ENCODE measurements at regions not wholly inside any gene's neighbourhood (a gene's known extent, or its start where the extent isn't known, plus 50 kb on each side); places are given as distances from the start of the nearest gene placed in this dataset.

DNA sequence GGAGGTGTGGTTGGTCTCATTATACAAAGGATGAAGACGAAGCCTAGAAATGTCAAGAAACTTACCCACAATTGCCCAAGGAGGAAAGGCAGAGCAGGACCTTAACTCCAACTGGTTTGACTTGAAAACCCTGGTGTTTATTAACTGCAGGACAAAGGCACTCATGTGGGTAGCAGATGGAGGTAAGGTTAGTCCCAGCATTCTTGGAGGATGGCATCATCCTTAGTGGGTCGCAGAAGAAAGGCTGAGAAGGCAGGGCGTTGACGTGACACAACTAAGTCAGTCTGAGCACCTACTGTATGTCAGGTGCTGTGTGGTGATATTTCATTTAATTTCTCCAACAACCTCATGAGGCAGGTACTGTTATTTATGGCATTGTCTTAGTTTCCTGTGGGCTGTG is 101.3 kb downstream of the HAPSTR1 start:
- intact Hi-C loops (cut with DNase I; ENCODE audit: low total_unique reads), result no loop called here
- no peaks in the 10 kb centered on the region for H3K27me3 ChIP-seq
- no peaks in the 10 kb centered on the region for H3K36me3 ChIP-seq
- no peak for ATAC-seq
- H3K9me3 ChIP-seq, result no peaks in the 10 kb centered on the region
- TF ChIP-seq POLR2A (IDR thresholded peaks at IDR 0.05), result no peak
- TF ChIP-seq, protein P1, sequence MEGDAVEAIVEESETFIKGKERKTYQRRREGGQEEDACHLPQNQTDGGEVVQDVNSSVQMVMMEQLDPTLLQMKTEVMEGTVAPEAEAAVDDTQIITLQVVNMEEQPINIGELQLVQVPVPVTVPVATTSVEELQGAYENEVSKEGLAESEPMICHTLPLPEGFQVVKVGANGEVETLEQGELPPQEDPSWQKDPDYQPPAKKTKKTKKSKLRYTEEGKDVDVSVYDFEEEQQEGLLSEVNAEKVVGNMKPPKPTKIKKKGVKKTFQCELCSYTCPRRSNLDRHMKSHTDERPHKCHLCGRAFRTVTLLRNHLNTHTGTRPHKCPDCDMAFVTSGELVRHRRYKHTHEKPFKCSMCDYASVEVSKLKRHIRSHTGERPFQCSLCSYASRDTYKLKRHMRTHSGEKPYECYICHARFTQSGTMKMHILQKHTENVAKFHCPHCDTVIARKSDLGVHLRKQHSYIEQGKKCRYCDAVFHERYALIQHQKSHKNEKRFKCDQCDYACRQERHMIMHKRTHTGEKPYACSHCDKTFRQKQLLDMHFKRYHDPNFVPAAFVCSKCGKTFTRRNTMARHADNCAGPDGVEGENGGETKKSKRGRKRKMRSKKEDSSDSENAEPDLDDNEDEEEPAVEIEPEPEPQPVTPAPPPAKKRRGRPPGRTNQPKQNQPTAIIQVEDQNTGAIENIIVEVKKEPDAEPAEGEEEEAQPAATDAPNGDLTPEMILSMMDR (IDR thresholded peaks at IDR 0.05 in 4 of 5, conservative IDR thresholded peaks at IDR 0.05 in 1 of 5), result no peak
- H3K27ac ChIP-seq, result no peak overlapping the region
- no peak for DNase-seq
- no peaks in the 10 kb centered on the region for H3K4me1 ChIP-seq
- in situ Hi-C loops (cut with MboI; ENCODE audit: low sequenced_read_pairs in 4 of 4), result no loop called here
- H3K4me3 ChIP-seq, result no peak overlapping the region

DNA sequence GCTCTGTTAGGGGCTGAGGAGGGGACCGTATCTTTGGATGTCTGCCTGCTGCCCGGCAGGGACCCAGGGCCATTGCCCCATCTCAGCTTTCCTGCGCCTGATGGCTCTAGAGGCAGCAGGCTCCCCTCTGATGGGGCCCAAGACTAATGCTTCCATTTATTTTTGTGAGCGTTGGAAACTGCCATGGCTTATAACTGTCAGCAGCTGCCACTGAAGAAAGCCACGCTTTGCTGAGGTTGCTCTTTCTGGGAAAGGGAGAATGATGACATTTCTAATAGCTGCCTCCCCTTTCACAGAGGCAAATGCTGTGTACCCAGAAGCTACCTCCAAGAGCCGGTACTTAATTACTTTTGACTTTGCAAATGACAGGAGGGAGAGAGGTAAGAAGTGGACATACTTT is 103.8 kb downstream of the HAPSTR1 start:
- H3K9me3 ChIP-seq, result no peaks in the 10 kb centered on the region
- in situ Hi-C loops (cut with MboI; ENCODE audit: low sequenced_read_pairs in 4 of 4), result no loop called here
- H3K4me3 ChIP-seq, result no peak overlapping the region
- no peak overlapping the region for H3K27ac ChIP-seq
- DNase-seq, result no peak
- intact Hi-C loops (cut with DNase I; ENCODE audit: low total_unique reads), result no loop called here
- no peaks in the 10 kb centered on the region for H3K36me3 ChIP-seq
- TF ChIP-seq, protein P1 (IDR thresholded peaks at IDR 0.05 in 4 of 5, conservative IDR thresholded peaks at IDR 0.05 in 1 of 5), result no peak
- no peak for TF ChIP-seq POLR2A (IDR thresholded peaks at IDR 0.05)
- no peak for ATAC-seq
- no peaks in the 10 kb centered on the region for H3K27me3 ChIP-seq
- no peaks in the 10 kb centered on the region for H3K4me1 ChIP-seq

DNA sequence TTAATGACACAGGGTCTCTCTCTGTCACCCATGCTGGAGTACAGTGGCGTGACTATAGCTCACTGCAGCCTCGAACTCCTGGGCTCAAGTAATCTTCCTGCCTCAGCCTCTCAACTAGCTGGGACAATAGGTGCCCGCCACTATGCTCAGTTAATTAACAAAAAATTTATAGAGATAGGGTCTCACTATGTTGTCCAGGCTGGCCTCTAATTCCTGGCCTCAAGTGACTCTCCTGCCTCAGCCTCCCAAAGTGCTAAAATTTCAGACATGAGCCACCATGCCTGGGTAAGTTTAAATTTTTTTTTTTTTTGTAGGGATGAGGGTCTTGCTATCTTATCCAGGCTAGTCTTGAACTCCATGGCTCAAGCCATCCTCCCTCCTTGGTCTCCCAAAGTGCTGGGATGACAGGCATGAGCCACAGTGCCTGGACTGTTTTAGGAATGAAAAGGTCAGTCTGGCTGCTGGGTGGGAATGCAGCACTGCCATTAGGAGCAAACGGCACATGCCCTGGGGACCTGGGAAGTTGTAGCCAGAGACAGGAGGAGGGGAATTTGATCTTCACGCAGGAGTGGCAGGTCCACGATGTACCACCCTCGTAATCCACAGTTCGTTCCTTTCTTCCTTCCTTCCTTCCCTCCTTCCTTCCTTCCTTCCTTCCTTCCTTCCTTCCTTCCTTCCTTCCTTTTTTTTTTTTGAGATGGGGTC is 106.7 kb downstream of the HAPSTR1 start:
- no peak for TF ChIP-seq POLR2A (IDR thresholded peaks at IDR 0.05)
- TF ChIP-seq, protein P1 (IDR thresholded peaks at IDR 0.05 in 4 of 5, conservative IDR thresholded peaks at IDR 0.05 in 1 of 5), result no peak

DNA sequence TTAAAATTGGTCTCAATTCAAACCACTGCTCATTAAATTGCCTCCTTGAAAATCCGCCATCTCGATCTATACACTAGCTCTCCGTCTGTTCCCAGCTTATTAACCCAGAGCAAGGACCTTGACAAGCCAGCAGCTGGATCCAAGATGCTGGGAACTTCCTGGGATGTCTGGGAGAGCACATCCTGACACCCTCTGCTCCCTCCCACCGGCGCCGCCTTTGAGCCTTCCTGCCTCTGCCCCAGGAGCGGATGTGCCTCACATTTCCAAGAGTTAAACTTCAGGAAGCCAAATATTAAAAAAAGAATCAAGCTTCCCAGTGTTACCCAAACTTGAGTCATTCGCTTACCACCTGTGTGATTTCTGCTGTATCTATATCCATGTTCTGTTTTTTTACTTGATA is 107.9 kb downstream of the HAPSTR1 start:
- DNase-seq, result no peak

More for the DNA sequence above, 106.7 kb downstream of the HAPSTR1 start:
- in situ Hi-C loops (cut with MboI; ENCODE audit: low sequenced_read_pairs in 4 of 4), result no loop called here
- intact Hi-C loops (cut with DNase I; ENCODE audit: low total_unique reads), result no loop called here
- H3K4me1 ChIP-seq, result no peaks in the 10 kb centered on the region
- ATAC-seq, result no peak
- H3K9me3 ChIP-seq, result no peaks in the 10 kb centered on the region
- no peaks in the 10 kb centered on the region for H3K36me3 ChIP-seq
- H3K27ac ChIP-seq, result no peak overlapping the region
- H3K4me3 ChIP-seq, result no peak overlapping the region
- no peaks in the 10 kb centered on the region for H3K27me3 ChIP-seq
- DNase-seq, result no peak

More for the DNA sequence above, 107.9 kb downstream of the HAPSTR1 start:
- no peaks in the 10 kb centered on the region for H3K36me3 ChIP-seq
- no peaks in the 10 kb centered on the region for H3K27me3 ChIP-seq
- in situ Hi-C loops (cut with MboI; ENCODE audit: low sequenced_read_pairs in 4 of 4) (no loop called here), intact Hi-C loops (cut with DNase I; ENCODE audit: low total_unique reads) (no loop called here)
- ATAC-seq, result no peak
- no peaks in the 10 kb centered on the region for H3K9me3 ChIP-seq
- no peaks in the 10 kb centered on the region for H3K4me1 ChIP-seq
- no peak overlapping the region for H3K4me3 ChIP-seq
- no peak overlapping the region for H3K27ac ChIP-seq
- TF ChIP-seq POLR2A (IDR thresholded peaks at IDR 0.05), result no peak
- TF ChIP-seq, protein P1 (IDR thresholded peaks at IDR 0.05 in 4 of 5, conservative IDR thresholded peaks at IDR 0.05 in 1 of 5), result no peak
